ENCODE measurements at regions not wholly inside any gene's neighbourhood (a gene's known extent, or its start where the extent isn't known, plus 50 kb on each side); places are given as distances from the start of the nearest gene placed in this dataset.
A peak's percentile ranks its signal among the peaks of the same experiment; 100 is the strongest.

DNA sequence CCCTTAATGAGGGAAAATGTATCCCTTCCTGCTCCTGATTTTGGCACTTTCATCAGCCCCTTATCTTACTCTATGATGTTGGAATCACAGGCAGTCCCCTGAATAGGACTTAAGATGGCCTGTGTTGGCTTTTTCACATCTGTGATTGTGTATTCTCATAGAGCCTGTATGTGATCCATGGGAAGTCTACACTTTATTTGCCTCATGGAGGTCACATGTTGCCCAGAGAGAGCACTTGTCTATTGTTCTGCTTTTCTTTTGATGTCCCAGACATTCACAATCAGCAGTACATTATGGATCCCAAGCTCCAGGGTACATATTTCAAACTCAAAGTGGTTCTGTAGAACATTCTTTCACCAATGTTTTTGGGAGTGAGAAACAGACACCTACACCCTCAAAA, 885.2 kb upstream of the ADGRL2 start:
- H3K4me3 ChIP-seq (ENCODE audit: insufficient read depth in 1 of 2, low read depth in 1 of 2, low read length in 2 of 2), result no peak overlapping the region
- no peaks in the 10 kb centered on the region for H3K36me3 ChIP-seq (ENCODE audit: control insufficient read depth in 1 of 2, insufficient read depth in 2 of 2, low read depth in 1 of 2, low read length in 2 of 2)
- H4K91ac ChIP-seq (ENCODE audit: low read length), result no peak overlapping the region
- H3K27me3 ChIP-seq (ENCODE audit: control insufficient read depth in 1 of 2, insufficient read depth in 1 of 2, low read length in 2 of 2), result no peaks in the 10 kb centered on the region
- H3K27ac ChIP-seq (ENCODE audit: low read length, poor library complexity, severe bottlenecking), result no peak overlapping the region
- H3K79me1 ChIP-seq (replicated peaks; ENCODE audit: low read length, poor library complexity, severe bottlenecking), result no peaks in the 10 kb centered on the region
- no peak overlapping the region for H2AK5ac ChIP-seq (ENCODE audit: low read length, severe bottlenecking)
- no peak overlapping the region for H3K4me2 ChIP-seq (ENCODE audit: low read length, poor library complexity, severe bottlenecking)
- H2BK5ac ChIP-seq (ENCODE audit: low read depth, low read length, poor library complexity, severe bottlenecking), result no peak overlapping the region
- no peak overlapping the region for H3K9ac ChIP-seq (ENCODE audit: low read length)
- no peak overlapping the region for H2BK15ac ChIP-seq (ENCODE audit: low read depth, poor library complexity, severe bottlenecking)
- peaks cover 2% of the 10 kb centered on the region for H3K9me3 ChIP-seq (ENCODE audit: control insufficient read depth, low read length)
- H2BK12ac ChIP-seq (ENCODE audit: low read length in 2 of 2), result no peak overlapping the region
- no peak overlapping the region for H3K14ac ChIP-seq (ENCODE audit: low read length in 2 of 2)
- no peak overlapping the region for H3K23ac ChIP-seq (ENCODE audit: low read length in 2 of 2)
- no peaks in the 10 kb centered on the region for H3K4me1 ChIP-seq (ENCODE audit: control insufficient read depth, insufficient read depth, low read depth, low read length)
- H2AFZ ChIP-seq (ENCODE audit: low read depth, low read length), result no peak overlapping the region
- no peak overlapping the region for H2BK120ac ChIP-seq (ENCODE audit: low read depth, low read length)
- DNase-seq, result no peak
- H3K4ac ChIP-seq (ENCODE audit: low read depth in 1 of 2, low read length in 2 of 2), result no peak overlapping the region
- H4K8ac ChIP-seq (ENCODE audit: low read length), result no peak overlapping the region
- H3K18ac ChIP-seq (ENCODE audit: low read depth in 1 of 2, low read length in 2 of 2), result no peak overlapping the region

DNA sequence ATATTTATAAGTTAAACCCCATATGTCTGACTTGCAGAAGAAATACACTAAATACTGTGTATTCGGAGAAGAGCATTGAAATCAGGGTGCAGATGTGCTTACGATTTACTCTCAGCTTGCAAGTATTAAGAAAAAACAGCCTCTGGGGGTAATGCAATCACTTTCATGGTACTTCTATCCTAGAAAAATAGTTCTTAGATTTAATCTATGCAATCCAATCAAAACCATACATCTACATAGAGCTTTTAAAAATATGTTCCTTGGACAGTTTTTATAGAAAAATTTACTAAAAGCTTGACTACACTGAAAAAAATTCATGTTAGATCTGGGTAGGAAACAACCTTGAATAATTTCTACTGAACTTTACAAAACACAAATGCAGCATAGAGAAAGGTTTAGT, 890.3 kb upstream of the ADGRL2 start:
- H3K9me3 ChIP-seq (ENCODE audit: control insufficient read depth, low read length), result no peaks in the 10 kb centered on the region

DNA sequence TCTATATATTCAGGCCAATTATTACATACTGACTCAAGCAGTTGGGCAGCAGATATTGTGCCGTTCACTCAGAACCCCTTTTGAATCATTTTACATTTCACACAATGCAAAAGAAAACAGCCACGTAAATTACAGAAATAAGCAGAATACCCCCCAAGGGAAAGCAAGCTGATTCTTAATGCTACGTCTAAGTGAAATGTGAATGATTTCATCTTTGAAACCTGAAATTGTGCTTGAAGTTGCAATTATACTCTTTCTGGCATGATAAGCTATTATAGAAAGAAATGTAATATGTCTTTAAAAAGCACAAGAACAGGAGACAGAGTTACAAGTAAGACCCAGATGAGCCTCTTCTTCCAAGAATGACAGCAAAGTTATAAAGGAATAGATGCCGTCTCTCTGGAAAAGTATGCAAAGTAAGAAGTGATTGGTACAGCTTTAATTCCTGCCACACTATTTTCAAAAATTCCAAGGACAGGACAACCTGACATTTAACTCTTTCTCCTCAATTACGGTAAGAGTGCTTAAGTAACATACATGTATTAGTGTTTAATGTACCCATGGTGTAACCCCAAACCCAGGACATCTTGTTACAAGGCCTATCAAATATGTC, 891.5 kb upstream of the ADGRL2 start:
- H2BK12ac ChIP-seq (ENCODE audit: low read length in 2 of 2), result no peak overlapping the region
- H4K91ac ChIP-seq (ENCODE audit: low read length), result no peak overlapping the region
- no peak overlapping the region for H4K8ac ChIP-seq (ENCODE audit: low read length)
- no peak overlapping the region for H3K4ac ChIP-seq (ENCODE audit: low read depth in 1 of 2, low read length in 2 of 2)
- H3K27me3 ChIP-seq (ENCODE audit: control insufficient read depth in 1 of 2, insufficient read depth in 1 of 2, low read length in 2 of 2), result no peaks in the 10 kb centered on the region
- H2BK120ac ChIP-seq (ENCODE audit: low read depth, low read length), result no peak overlapping the region
- H3K79me1 ChIP-seq (replicated peaks; ENCODE audit: low read length, poor library complexity, severe bottlenecking), result no peaks in the 10 kb centered on the region
- H3K18ac ChIP-seq (ENCODE audit: low read depth in 1 of 2, low read length in 2 of 2), result no peak overlapping the region
- no peak overlapping the region for H3K27ac ChIP-seq (ENCODE audit: low read length, poor library complexity, severe bottlenecking)
- no peak for DNase-seq
- no peak overlapping the region for H2AFZ ChIP-seq (ENCODE audit: low read depth, low read length)
- H3K4me1 ChIP-seq (ENCODE audit: control insufficient read depth, insufficient read depth, low read depth, low read length), result no peaks in the 10 kb centered on the region
- H3K9ac ChIP-seq (ENCODE audit: low read length), result no peak overlapping the region
- no peak overlapping the region for H3K4me3 ChIP-seq (ENCODE audit: insufficient read depth in 1 of 2, low read depth in 1 of 2, low read length in 2 of 2)
- no peak overlapping the region for H3K23ac ChIP-seq (ENCODE audit: low read length in 2 of 2)
- no peak overlapping the region for H3K14ac ChIP-seq (ENCODE audit: low read length in 2 of 2)
- no peak overlapping the region for H3K4me2 ChIP-seq (ENCODE audit: low read length, poor library complexity, severe bottlenecking)
- no peak overlapping the region for H2BK5ac ChIP-seq (ENCODE audit: low read depth, low read length, poor library complexity, severe bottlenecking)
- H3K9me3 ChIP-seq (ENCODE audit: control insufficient read depth, low read length), result no peaks in the 10 kb centered on the region
- 100% methylated on average over 1 of the region's 5 CpGs for WGBS
- H2BK15ac ChIP-seq (ENCODE audit: low read depth, poor library complexity, severe bottlenecking), result no peak overlapping the region
- H3K36me3 ChIP-seq (ENCODE audit: control insufficient read depth in 1 of 2, insufficient read depth in 2 of 2, low read depth in 1 of 2, low read length in 2 of 2), result no peaks in the 10 kb centered on the region
- H2AK5ac ChIP-seq (ENCODE audit: low read length, severe bottlenecking), result no peak overlapping the region

More for the DNA sequence above, 890.3 kb upstream of the ADGRL2 start:
- no peak overlapping the region for H2AFZ ChIP-seq (ENCODE audit: low read depth, low read length)
- no peak for DNase-seq
- 100% methylated on average over 1 of the region's 2 CpGs for WGBS
- no peak overlapping the region for H3K4me3 ChIP-seq (ENCODE audit: insufficient read depth in 1 of 2, low read depth in 1 of 2, low read length in 2 of 2)
- no peaks in the 10 kb centered on the region for H3K79me1 ChIP-seq (replicated peaks; ENCODE audit: low read length, poor library complexity, severe bottlenecking)
- no peak overlapping the region for H2BK15ac ChIP-seq (ENCODE audit: low read depth, poor library complexity, severe bottlenecking)
- H3K4me2 ChIP-seq (ENCODE audit: low read length, poor library complexity, severe bottlenecking), result no peak overlapping the region
- no peak overlapping the region for H2BK5ac ChIP-seq (ENCODE audit: low read depth, low read length, poor library complexity, severe bottlenecking)
- H3K9ac ChIP-seq (ENCODE audit: low read length), result no peak overlapping the region
- no peak overlapping the region for H2BK12ac ChIP-seq (ENCODE audit: low read length in 2 of 2)
- no peak overlapping the region for H3K4ac ChIP-seq (ENCODE audit: low read depth in 1 of 2, low read length in 2 of 2)
- no peak overlapping the region for H2AK5ac ChIP-seq (ENCODE audit: low read length, severe bottlenecking)
- no peaks in the 10 kb centered on the region for H3K36me3 ChIP-seq (ENCODE audit: control insufficient read depth in 1 of 2, insufficient read depth in 2 of 2, low read depth in 1 of 2, low read length in 2 of 2)
- H3K4me1 ChIP-seq (ENCODE audit: control insufficient read depth, insufficient read depth, low read depth, low read length), result no peaks in the 10 kb centered on the region
- no peak overlapping the region for H3K27ac ChIP-seq (ENCODE audit: low read length, poor library complexity, severe bottlenecking)
- no peak overlapping the region for H4K8ac ChIP-seq (ENCODE audit: low read length)
- H3K27me3 ChIP-seq (ENCODE audit: control insufficient read depth in 1 of 2, insufficient read depth in 1 of 2, low read length in 2 of 2), result no peaks in the 10 kb centered on the region
- H2BK120ac ChIP-seq (ENCODE audit: low read depth, low read length), result no peak overlapping the region
- no peak overlapping the region for H3K14ac ChIP-seq (ENCODE audit: low read length in 2 of 2)
- no peak overlapping the region for H3K23ac ChIP-seq (ENCODE audit: low read length in 2 of 2)
- H3K18ac ChIP-seq (ENCODE audit: low read depth in 1 of 2, low read length in 2 of 2), result no peak overlapping the region
- H4K91ac ChIP-seq (ENCODE audit: low read length), result no peak overlapping the region

DNA sequence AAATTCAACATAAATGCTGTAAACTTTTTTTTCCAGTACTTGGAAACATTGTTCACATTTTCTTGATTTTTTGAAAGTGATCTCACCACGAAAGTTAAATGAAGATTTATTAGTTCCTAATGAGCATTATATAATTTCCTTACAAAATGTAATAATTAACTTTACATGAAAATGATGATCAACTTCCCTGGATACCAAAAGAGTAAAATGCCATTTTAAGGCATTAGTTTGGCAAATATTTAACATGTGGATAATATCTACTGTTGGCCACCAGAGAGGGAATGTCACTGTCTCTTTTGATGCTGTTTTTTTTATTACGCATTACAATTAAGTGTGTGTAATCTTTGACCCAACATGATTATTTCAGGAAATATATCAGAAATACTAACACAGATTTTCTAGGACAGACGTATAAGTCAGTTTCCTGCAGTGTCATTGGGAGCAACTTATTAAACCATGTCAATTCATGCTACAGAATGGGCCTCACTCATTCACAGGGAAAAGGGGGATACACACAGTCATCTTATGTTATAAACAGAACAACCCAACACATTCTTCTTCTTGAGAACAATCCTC, 903.9 kb upstream of the ADGRL2 start:
- H3K9me3 ChIP-seq (ENCODE audit: control insufficient read depth, low read length), result peaks cover 2% of the 10 kb centered on the region
- WGBS, result 54% methylated on average over 2 of the region's 3 CpGs

More for the DNA sequence above, 903.9 kb upstream of the ADGRL2 start:
- Histone ChIP-seq H2AFZ (ENCODE audit: low read depth, low read length) (no peak overlapping the region), H2BK120ac (ENCODE audit: low read depth, low read length) (no peak overlapping the region), H3K27me3 (ENCODE audit: control insufficient read depth in 1 of 2, insufficient read depth in 1 of 2, low read length in 2 of 2) (no peaks in the 10 kb centered on the region), H2AK5ac (ENCODE audit: low read length, severe bottlenecking) (no peak overlapping the region), H3K9ac (ENCODE audit: low read length) (no peak overlapping the region), H2BK15ac (ENCODE audit: low read depth, poor library complexity, severe bottlenecking) (no peak overlapping the region), H4K91ac (ENCODE audit: low read length) (no peak overlapping the region), H3K14ac (ENCODE audit: low read length in 2 of 2) (no peak overlapping the region), H3K4me3 (ENCODE audit: insufficient read depth in 1 of 2, low read depth in 1 of 2, low read length in 2 of 2) (no peak overlapping the region), H4K8ac (ENCODE audit: low read length) (no peak overlapping the region), H2BK5ac (ENCODE audit: low read depth, low read length, poor library complexity, severe bottlenecking) (no peak overlapping the region), H3K23ac (ENCODE audit: low read length in 2 of 2) (no peak overlapping the region), H2BK12ac (ENCODE audit: low read length in 2 of 2) (no peak overlapping the region), H3K18ac (ENCODE audit: low read depth in 1 of 2, low read length in 2 of 2) (no peak overlapping the region), H3K4me1 (ENCODE audit: control insufficient read depth, insufficient read depth, low read depth, low read length) (no peaks in the 10 kb centered on the region), H3K79me1 (replicated peaks; ENCODE audit: low read length, poor library complexity, severe bottlenecking) (no peaks in the 10 kb centered on the region), H3K27ac (ENCODE audit: low read length, poor library complexity, severe bottlenecking) (peak overlapping the region; percentile 76), H3K36me3 (ENCODE audit: control insufficient read depth in 1 of 2, insufficient read depth in 2 of 2, low read depth in 1 of 2, low read length in 2 of 2) (no peaks in the 10 kb centered on the region), H3K4ac (ENCODE audit: low read depth in 1 of 2, low read length in 2 of 2) (no peak overlapping the region), H3K4me2 (ENCODE audit: low read length, poor library complexity, severe bottlenecking) (no peak overlapping the region)
- peak; percentile 26 for DNase-seq

Data from mesenchymal stem cell (in vitro differentiated cells and primary cell).